HG03066 (cell line): ENCODE measurements at regions not wholly inside any gene's neighbourhood (a gene's known extent, or its start where the extent isn't known, plus 50 kb on each side); places are given as distances from the start of the nearest gene placed in this dataset.
"Not testable (repeated sequence)": the region's sequence is repeated elsewhere in the genome, so short reads cannot be mapped to it uniquely, and the experiment has no call there.

ENCODE experiments used
- ATAC-seq: cut with Tn5 transposase; IDR thresholded peaks from one replicate; pipeline ENCODE4 v1.9.1; 2021; ENCODE audit warnings: low read depth; ENCODE audit not compliant: unreplicated experiment

DNA sequence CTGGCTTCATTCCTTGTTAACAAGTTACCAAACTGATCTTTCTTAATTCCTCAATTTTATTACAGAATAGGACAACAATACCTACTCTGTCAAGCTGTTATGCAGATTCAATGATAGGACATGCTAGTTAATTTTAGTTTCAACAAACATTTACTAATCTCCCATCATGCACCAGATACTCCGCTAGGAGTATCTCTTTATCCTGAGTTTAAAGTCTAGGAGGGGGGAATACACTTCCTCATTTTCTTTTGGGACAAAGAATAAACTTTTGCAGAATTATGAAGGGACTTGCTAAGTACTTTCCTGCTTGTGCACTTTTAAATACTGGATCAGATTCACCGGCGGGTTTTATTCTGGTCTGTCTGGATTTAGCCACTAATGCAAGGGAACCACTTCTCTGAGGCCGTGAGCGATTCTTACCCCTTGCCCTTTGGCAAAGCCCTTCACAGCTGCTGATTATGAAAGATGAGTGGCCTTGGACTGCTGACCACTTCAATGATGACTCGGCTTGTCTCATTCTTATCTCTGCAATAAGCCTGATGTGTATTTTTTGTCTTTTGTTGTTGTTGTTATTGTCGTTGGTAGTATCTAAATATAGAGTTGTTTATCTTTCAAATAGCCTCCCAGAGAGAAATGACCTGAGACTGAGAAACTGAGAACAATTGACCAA is 73.9 kb downstream of the RMI1 start:
- ATAC-seq = no peak

DNA sequence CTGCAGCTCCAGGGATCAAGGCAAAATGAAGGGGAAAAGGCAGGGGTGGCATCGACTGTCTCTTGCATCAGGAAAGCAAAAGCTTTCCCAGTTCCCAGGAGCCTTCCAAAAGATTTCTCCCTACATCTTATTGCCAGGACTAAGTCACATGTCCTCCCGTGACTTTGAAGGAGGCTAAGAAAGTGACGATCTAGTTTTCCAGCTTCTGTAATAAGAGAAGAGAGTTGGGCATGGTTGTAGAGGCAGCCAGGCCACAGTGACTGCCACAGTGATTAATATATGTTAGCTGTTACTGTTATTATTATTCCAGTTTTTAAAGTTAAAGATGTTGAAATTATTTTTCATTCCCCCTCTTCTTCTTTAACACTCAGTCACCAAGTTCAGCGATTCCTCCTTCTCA is 77.1 kb downstream of the RMI1 start:
- no peak for ATAC-seq

DNA sequence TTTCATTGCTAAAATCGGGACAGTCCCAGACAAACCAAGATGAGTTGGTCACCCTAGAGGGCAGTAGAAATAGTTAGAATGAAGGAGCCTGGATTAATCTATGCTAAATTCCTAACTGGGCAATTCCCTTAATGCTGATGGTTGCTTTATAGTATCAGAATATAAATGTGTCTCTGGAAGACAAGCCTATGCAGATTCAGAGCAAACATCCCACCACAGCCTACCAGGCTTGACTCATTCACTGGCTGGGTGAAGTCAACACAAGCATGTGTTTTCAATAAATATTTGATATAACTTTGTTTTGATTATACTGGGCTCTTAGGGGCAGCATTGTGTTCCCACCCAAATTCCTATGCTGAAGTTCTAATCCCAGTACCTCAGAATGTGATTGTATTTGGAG is 79.3 kb downstream of the RMI1 start:
- ATAC-seq = no peak

DNA sequence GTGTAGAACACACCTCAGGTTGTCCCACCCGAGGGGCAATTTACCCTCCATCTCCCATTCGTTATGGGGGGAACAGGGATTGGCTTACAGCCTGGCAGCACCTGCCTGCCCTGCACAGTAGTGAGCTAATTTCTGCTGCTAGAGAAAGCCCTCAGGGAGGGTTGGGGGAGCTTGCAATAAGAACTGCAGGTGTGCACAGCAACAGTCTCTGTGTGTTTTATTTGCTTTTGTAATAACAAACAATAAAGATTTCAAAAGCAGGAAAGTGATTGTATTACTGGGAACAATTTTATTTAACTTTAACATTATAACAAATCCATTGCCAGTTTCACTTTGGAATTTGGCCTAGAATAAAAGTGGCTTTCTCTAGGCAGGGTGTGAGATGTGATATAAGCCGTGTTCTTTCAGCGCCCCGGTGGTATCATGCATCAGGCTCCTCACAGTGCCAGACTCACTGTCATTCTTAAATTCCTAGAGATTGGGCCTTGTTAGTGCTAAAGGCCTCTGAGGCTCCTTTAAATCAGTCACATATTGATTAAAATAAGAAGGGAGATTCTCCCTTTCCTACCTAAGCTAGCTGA is 81.1 kb downstream of the RMI1 start:
- ATAC-seq = no peak

DNA sequence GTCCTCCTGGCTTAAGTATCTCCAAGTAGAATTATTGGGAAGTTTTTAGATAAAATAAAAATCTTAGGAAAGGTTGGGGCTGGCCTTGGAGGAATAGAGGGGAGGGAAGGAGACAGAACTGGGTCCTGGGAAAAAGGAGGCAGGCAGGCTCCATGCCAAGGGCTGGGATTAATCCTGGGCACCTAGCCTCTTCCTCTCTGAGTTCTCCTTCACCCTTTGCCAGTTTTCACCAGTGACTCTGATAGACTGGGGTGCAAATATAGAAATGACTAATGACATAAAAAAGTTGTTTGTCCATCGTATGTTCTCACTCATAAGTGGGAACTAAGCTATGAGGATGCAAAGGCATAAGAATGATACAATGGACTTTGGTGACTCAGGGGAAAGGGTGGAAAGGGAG is 81.9 kb downstream of the RMI1 start:
- ATAC-seq = no peak

DNA sequence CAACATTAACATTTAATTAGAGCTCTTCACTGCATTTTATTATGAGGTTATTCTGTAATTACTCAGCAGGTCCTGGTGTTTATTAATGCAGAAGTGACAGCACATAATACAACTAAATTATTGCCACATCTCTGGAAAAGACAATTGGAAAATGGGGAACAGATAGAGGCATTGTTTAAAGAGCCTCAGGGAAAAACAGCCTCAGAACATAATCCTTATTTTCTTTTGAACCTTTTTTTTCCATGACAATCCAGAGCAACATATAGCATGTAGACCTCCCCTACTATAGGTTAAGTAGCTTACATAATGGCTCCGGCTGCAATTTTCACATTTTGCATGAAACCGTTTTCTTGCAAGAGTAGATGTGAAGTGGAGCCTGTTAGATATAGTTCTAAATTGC is 87.2 kb downstream of the RMI1 start:
- no peak for ATAC-seq

DNA sequence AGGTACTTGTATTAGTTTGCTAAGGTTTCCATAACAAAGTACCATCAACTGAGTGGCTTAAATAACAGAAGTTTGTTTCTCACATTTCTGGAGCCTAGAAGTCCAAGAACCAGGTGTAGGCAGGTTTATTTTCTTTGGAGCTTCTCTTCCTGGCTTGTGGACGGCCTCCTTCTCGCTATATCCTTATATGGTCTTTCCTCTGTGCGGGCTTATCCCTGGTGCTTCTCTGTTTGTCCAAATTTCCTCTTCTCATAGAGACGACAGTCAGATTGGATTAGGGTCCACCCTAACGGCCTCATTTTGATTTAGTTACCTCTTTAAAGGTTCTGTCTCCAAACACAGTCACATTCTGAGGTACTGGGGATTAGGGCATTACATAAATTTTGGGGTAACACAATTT is 88.3 kb downstream of the RMI1 start:
- ATAC-seq = no peak

DNA sequence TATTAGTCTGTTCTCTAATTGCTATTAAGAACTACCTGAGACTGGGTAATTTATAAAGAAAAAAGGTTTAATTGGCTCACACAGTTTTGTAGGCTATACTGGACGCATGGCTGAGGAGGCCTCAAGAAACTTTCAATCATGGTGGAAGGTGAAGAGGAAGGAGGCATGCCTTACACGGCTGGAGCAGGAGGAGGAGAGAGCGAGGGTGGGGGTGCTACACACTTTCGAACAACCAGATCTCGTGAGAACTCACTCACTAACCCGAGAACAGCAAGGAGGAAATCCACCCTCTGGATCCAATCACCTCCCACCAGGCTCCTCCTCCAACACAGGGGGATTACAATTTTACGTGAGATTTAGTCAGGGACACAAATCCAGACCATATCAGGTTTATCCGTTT is 90.0 kb downstream of the RMI1 start:
- no peak for ATAC-seq

DNA sequence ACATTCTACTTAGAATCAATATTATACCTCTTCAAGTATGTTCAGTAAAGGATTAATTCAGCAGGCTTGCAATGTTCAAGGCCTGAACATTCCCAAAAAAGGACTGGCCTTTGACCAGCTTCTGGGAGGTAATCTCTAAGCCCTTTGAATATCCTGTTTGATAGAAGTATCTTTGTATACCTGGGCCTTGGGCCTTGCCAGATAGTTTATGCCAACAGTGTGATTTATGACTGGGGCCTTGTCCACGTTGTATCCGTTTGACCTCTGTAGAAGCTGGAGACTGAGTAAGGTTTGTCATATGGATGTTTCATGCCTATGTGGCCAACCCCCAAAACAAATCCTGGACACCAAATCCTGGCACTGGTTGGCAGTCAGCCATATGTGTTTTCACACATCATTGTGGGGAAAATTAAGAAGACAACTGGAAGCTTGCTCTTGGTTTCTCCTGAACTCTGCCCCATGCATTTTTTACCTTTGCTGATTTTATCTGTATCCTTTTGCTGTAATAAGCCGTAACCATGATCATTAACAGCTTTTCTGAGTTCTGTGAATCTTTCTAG is 92.1 kb downstream of the RMI1 start:
- no peak for ATAC-seq

DNA sequence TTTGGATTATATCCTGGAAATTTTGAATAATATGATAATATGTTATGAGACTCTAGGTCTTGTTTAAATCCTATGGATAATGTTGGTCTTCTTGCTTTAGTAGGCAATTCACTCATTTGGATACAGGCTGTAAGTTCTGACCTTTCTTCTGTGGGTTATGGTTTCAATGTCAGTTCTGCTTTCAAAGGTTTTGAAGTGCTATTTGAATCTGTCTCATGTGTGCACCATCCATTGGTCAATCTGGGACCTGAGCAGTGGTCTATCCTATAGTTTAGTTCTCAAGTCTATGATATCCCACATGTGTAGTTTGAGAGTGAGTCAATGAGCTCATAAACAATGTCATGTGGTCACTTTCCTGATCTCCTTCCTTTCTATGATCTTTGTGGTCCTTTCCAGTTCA is 94.4 kb downstream of the RMI1 start:
- ATAC-seq = no peak

DNA sequence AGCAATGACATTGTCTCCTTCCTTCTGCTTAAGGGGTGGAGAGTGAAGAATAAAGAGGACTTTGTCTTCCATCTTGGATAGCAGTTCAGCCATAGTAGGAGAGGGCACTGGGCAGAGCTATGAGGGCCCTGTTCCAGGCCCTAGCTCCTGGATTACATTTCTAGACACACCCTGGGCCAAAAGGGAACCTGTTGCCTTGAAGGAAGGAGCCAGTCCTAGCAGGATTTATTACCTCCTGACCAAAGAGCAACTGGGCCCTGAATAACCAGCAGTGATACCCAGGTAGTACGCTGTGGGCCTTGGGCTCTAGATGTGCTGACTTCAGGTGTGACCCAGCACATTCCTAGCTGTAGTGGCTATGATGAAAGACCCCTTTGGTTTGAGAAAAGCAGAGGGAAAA is 95.8 kb downstream of the RMI1 start:
- no peak for ATAC-seq

DNA sequence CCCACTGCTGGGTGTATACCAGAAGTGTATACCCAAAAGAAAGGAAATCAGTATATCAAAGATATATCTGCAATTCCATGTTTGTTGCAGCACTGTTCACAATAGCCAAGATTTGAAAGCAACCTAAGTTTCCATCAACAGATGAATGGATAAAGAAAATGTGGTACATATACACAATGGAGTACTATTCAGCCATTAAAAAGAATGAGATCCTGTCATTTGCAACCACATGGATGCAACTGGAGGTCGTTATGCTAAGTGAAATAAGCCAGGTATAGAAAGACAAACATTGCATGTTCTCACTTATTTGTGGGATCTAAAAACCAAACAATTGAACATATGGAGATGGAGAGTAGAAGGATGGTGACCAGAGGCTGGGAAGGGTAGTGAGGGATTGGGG is 97.2 kb downstream of the RMI1 start:
- not testable (repeated sequence) for ATAC-seq

DNA sequence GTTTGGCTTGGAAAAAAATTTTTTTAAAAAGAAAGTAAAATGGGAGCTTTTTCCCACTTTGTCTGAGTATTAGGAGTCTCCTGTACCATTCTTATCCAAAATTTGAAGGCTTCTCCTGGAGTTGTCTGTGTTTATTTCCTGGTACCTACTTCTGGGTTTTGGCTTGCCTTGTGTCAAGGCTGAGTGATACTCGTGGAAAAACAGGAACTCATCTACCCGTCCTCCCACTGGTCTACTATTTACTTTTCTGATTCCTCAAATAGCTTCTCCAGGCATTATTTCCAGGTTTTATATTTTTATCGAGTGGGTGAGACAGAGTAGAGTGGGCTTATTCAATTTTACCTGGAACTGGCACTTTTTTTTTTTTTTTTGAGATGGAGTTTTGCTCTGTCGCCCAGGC is 99.4 kb downstream of the RMI1 start:
- ATAC-seq = no peak

DNA sequence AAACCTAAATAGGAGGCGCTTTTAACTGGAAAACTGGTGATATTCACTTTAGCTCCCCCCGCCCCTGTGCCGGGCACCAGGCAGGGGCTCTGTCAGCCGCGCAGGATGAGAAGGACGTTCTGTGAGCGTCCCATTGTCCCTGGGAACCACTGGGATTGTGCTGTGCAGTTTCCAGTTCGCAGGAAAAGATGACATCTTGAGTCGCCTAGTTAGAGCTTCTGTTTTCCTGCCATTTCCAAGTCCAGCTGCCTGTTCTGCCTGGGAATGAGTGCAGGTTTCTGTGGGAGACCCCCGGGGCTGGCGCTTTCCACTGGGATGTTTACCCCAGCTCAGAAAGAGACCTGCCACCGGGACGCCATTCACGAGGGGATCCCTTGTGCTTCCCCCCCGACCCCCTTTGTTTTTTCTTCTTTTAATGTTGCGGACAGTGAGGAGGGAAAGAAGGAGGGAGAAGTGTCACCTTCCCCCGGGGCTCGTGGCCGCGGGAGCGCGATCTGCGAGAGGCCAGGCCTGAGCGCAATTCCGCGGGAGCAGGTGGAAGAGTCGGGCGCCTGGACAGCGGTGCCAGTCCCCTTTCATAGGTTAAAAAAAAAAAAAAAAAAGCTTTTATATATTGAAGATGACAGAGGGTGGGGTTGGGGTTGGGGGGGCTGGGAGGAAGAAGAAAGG is 121.5 kb downstream of the RMI1 start:
- ATAC-seq = no peak

DNA sequence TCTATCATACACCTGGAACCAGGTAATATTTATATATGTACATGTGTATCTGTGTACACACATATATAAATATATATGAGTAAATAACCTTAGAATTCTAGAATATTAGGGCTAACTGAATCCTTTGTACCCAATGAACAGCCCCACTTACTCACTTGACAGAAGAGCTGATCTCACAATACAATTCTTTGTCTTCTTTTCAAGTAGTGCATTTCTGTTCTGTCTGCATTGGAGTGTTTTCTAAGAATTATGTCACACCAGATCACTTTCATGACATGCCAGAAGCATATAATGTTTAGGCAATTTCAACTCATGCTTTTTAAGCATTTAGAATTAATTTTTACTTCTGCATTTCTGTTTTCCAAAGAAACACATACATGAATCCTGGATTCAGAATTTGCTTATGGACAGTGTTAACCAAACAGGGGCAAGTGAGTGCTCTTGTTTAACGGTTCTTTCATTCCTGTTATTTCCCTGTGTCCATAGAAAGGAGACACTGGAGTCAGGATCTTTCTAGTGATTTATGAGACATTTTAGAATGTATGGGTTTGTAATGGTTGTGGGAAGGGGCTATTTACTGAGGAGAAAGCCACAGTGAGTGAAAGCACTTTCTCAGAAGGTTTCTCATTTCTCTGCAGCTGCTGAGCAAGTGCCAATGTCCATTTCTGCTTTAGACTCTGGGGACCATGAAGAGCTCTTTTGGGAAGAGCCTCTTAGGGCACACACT is 123.2 kb downstream of the RMI1 start:
- ATAC-seq = no peak

DNA sequence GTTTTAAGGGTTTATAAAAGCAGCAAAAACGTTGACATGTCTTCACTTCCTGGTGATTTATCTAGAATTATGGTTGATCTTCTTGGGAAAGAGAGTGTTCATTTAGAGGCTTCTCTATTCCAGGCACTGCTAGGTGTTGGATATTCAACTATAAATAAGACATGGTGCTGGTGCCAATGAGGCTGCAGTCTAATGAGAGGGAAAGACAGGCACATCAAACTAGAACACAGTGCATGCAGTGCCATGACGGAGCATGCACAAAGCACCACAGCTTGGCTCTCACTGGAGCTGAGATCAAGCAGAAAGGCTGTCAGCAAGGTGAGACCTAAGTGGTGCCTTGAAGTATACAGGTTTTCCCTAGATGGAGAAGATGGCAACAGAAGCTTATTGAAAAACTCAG is 126.5 kb downstream of the RMI1 start:
- ATAC-seq = no peak

DNA sequence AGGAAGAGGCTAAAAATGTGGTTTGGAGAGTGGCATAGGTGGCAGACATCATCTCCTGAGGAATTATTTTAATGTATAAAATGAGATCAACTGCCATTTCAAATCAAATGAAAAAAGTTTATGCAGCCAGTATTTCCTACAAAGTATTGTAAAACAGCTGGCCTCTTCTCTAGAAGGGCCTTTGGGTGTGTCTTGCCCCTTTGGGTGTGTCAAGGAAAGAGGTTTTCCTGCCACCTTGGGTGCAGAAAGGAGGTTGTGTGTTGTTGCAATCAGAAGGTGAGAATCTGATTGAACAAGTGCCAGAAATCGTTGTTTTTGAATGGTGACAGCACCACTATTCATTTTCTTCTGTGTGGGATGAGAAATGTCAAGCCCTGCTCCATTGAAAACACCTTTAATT is 127.4 kb downstream of the RMI1 start:
- no peak for ATAC-seq

DNA sequence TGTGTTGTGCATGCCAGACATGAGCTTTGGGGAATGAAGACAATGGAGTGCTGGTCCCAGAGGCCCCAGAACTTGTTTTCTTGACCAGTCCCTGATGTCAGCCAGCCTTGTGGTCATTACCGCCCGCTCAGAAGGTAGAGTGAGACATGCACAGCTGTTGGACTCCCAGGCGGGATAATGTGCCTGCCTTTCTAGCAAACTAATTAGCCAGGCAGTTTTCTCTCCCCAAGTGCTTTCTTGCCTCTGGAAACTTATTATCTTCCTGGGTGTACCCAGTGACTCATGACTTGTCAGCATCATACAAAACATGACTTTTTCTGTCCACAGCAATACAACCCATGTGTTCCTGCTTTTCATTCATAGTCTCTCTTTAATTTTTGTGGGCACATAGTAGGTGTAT is 131.1 kb downstream of the RMI1 start:
- ATAC-seq = no peak

DNA sequence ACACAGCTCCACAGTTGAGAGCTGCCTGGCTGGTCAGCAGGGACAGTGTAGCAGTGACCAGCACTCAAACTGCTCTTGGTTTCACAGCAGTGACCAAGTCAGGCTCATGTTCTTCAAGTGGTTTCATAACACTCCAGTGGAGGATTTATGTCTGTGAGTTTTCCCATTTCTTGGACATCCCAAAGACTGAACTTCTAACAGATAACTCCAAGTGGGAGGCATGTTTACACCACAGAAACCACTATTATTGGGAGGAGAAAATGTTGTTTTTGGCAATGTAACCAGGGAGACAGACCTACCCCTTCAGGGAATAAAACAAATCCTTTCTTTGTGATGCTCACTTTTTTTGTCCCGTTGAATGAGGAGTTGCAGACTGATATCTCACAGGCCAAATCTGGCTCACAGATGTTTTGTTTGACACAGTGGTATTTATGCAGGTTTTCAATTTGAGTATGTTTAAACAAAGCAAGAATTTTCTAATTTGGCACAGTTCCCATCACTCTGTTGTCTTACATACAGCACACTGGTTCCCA is 141.5 kb downstream of the RMI1 start:
- ATAC-seq = no peak

DNA sequence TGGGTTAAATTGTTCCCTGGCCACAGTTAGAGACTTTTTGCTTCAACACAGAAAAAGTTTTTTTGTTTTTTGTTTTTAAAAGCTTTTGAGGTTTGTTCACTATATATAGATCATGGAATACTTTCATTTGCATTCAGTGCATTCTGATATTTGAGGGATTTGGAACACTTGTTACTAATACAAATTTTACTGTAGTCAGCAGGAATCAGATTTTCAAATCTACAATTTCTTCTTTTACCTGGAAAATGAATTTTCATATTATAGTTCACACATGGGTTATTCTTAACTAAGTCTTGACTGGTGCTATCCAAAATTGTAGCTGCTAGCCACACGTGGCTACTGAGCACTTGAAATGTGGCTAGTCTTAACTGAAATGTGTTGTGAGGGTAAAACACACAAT is 142.0 kb downstream of the RMI1 start:
- no peak for ATAC-seq
